GM12878 (cell line): ENCODE measurements at regions not wholly inside any gene's neighbourhood (a gene's known extent, or its start where the extent isn't known, plus 50 kb on each side); places are given as distances from the start of the nearest gene placed in this dataset.

ENCODE experiments used
- ATAC-seq: fragments of 200-7000 bp; cut with Tn5 transposase; 3 replicates; pipeline ENCODE4 v1.9.1; 2020; ENCODE audit warnings: mild to moderate bottlenecking, moderate library complexity
- BruUV-seq: library from RNA; stranded (reverse); fragments of 400-500 nt; replicated peaks from 2 replicates; lab custom pipeline; 2021; lab: Mats Ljungman, UMichigan
- CTCF ChIA-PET: fragments of 300-600 bp; sonication (Branson Sonifier 250); formaldehyde crosslinking; extraction: SDS; loops from one replicate; lab custom pipeline; 2021; ENCODE audit warnings: inconsistent platforms; lab: Yijun Ruan, JAX
- POLR2A ChIA-PET: fragments of 350-600 bp; formaldehyde crosslinking; extraction: SDS; loops from one replicate; lab custom pipeline; 2021; ENCODE audit warnings: inconsistent platforms; lab: Charles Lee
- RAD21 ChIA-PET: fragments of 300-600 bp; sonication (Branson Sonifier 250); formaldehyde crosslinking; loops from one replicate; lab custom pipeline; 2023; ENCODE audit warnings: antibody characterized with exemption; ENCODE audit not compliant: unreplicated experiment; lab: Charles Lee
- SMC1A ChIA-PET: fragments of 300-600 bp; sonication (Branson Sonifier 250); formaldehyde crosslinking; loops from one replicate; lab custom pipeline; 2023; ENCODE audit not compliant: unreplicated experiment, uncharacterized antibody; lab: Charles Lee
- DNase-seq: peaks from one replicate; pipeline ENCODE4 v3.0.0-alpha.2; 2011; ENCODE audit warnings: low read depth, low spot score
- FAIRE-seq: peaks from 3 replicates; lab custom pipeline; 2011; peaks lifted over from hg19 to GRCh38; lab: Jason Lieb, UNC
- H2AFZ ChIP-seq: 2 replicates; pipeline ENCODE4 v1.6.0; 2011; ENCODE audit warnings: low read depth, low read length, control low read depth; ENCODE audit not compliant: control insufficient read depth
- H3K27ac ChIP-seq: 2 replicates; pipeline ENCODE4 v1.5.1; 2011; ENCODE audit warnings: control low read depth; ENCODE audit not compliant: control insufficient read depth, insufficient read depth
- H3K27me3 ChIP-seq, 2 experiments: replicated peaks in 1 of 2; 2 replicates each; pipeline versions ENCODE4 v1.6.0 to v1.6.1; 2011; ENCODE audit warnings: low read length in 1 of 2; ENCODE audit not compliant: control insufficient read depth in 2 of 2, insufficient read depth in 2 of 2
- H3K36me3 ChIP-seq, 2 experiments: 2 replicates each; pipeline ENCODE4 v1.5.1; 2011; ENCODE audit warnings: low read length in 1 of 2; ENCODE audit not compliant: control insufficient read depth in 2 of 2, insufficient read depth in 2 of 2
- H3K4me1 ChIP-seq: 2 replicates; pipeline ENCODE4 v1.6.1; 2011; ENCODE audit warnings: mild to moderate bottlenecking, low read length, moderate library complexity, mixed read lengths; ENCODE audit not compliant: control insufficient read depth, insufficient read depth
- H3K4me2 ChIP-seq: 2 replicates; pipeline ENCODE4 v1.6.0; 2011; ENCODE audit warnings: control low read depth; ENCODE audit not compliant: control insufficient read depth, insufficient read depth
- H3K4me3 ChIP-seq: fragments of 200-600 bp; sonication (generic); 2 replicates; pipeline ENCODE4 v1.5.1; 2016
- H3K79me2 ChIP-seq: 2 replicates; pipeline ENCODE4 v1.6.0; 2011; ENCODE audit warnings: low read length; ENCODE audit not compliant: control insufficient read depth, insufficient read depth
- H3K9ac ChIP-seq: 2 replicates; pipeline ENCODE4 v1.8.0; 2011; ENCODE audit warnings: low read length, control low read depth, mixed read lengths; ENCODE audit not compliant: control insufficient read depth, insufficient read depth
- H3K9me3 ChIP-seq: replicated peaks from 3 replicates; pipeline ENCODE4 v1.5.1; 2011; ENCODE audit warnings: mild to moderate bottlenecking, low read length; ENCODE audit not compliant: control insufficient read depth, insufficient read depth
- H4K20me1 ChIP-seq: 2 replicates; pipeline ENCODE4 v1.6.0; 2011; ENCODE audit not compliant: control insufficient read depth, insufficient read depth
- BRCA1 ChIP-seq: IDR thresholded peaks from 2 replicates; pipeline ENCODE4 v1.6.1; 2011; ENCODE audit warnings: low read depth, low read length, improper control_type of control experiment
- FOS ChIP-seq: IDR thresholded peaks from 3 replicates; pipeline ENCODE4 v1.6.1; 2011; ENCODE audit warnings: borderline replicate concordance; ENCODE audit not compliant: insufficient read length; ENCODE audit errors: extremely low read depth
- JUND ChIP-seq: IDR thresholded peaks from 2 replicates; pipeline ENCODE4 v1.6.1; 2012; ENCODE audit warnings: low read depth, mild to moderate bottlenecking, low read length, improper control_type of control experiment, moderate library complexity
- MXI1 ChIP-seq: fragments of 150-350 bp; IDR thresholded peaks from 2 replicates; pipeline ENCODE4 v1.6.1; 2011; ENCODE audit warnings: low read depth, mild to moderate bottlenecking, inconsistent platforms, low read length, improper control_type of control experiment
- NFYA ChIP-seq: IDR thresholded peaks from 2 replicates; pipeline ENCODE4 v1.6.1; 2011; ENCODE audit warnings: low read depth, mild to moderate bottlenecking, low read length, improper control_type of control experiment, borderline replicate concordance
- NR2C2 ChIP-seq: IDR thresholded peaks from 2 replicates; pipeline ENCODE4 v1.6.1; 2011; ENCODE audit warnings: borderline replicate concordance, low read depth; ENCODE audit not compliant: control insufficient read depth, insufficient read length
- PKNOX1 ChIP-seq: fragments of 450-650 bp; IDR thresholded peaks from 2 replicates; pipeline ENCODE4 v1.6.1; 2016; ENCODE audit warnings: mild to moderate bottlenecking
- PML ChIP-seq: IDR thresholded peaks from 2 replicates; pipeline ENCODE4 v1.6.1; 2012; ENCODE audit warnings: low read length, inconsistent platforms
- RAD51 ChIP-seq: fragments of 450-650 bp; IDR thresholded peaks from 2 replicates; pipeline ENCODE4 v1.6.1; 2016; ENCODE audit warnings: moderate library complexity, mild to moderate bottlenecking, inconsistent platforms
- SREBF1 ChIP-seq: IDR thresholded peaks from 2 replicates; pipeline ENCODE4 v1.6.1; 2012; ENCODE audit warnings: mild to moderate bottlenecking, low read length
- TARDBP ChIP-seq: IDR thresholded peaks from 2 replicates; pipeline ENCODE4 v1.6.1; 2016; ENCODE audit warnings: borderline replicate concordance
- USF1 ChIP-seq: IDR thresholded peaks from 2 replicates; pipeline ENCODE4 v1.6.1; 2011; ENCODE audit warnings: borderline replicate concordance, low read depth, mild to moderate bottlenecking, moderate library complexity, mixed read lengths, low read length; ENCODE audit not compliant: insufficient read depth; ENCODE audit errors: extremely low read length
- USF2 ChIP-seq: IDR thresholded peaks from 2 replicates; pipeline ENCODE4 v1.6.1; 2011; ENCODE audit warnings: low read depth, low read length, improper control_type of control experiment, borderline replicate concordance
- ZNF207 ChIP-seq: fragments of 450-650 bp; IDR thresholded peaks from 2 replicates; pipeline ENCODE4 v1.6.1; 2014; ENCODE audit warnings: antibody characterized with exemption, mild to moderate bottlenecking, borderline replicate concordance
- ZNF384 ChIP-seq: IDR thresholded peaks from 2 replicates; pipeline ENCODE4 v1.6.1; 2012; ENCODE audit warnings: low read depth, mild to moderate bottlenecking, low read length, improper control_type of control experiment, borderline replicate concordance
- WGBS: methylation state at CpG from one replicate; pipeline ENCODE4 v1.1.6; 2016; ENCODE audit warnings: low lambda C conversion rate; ENCODE audit not compliant: insufficient replicate concordance, insufficient coverage; ENCODE audit errors: missing lambda C conversion rate; 5-methylcytosine and 5-hydroxymethylcytosine counted together
- in situ Hi-C: fragments of 300-500 bp; cut with MboI; formaldehyde crosslinking; loops from 9 replicates; pipeline ENCODE4 v1.14.3; 2018; ENCODE audit warnings: mixed read lengths
- intact Hi-C: fragments of 100-400 bp; cut with micrococcal nuclease; formaldehyde crosslinking; loops from one replicate; pipeline ENCODE4 v1.14.2; 2022; ENCODE audit not compliant: unreplicated experiment

- TF ChIP-seq PKNOX1 (no peak), USF1 (no peak), MXI1 (no peak)
Measured at GRCh38 chr1:221905802-221906201, 163.9 kb upstream of the DUSP10 start (continued).

GRCh38 chr1:221904319-221904718 lies 162.4 kb upstream of the DUSP10 start:
- ATAC-seq = no peak

More at GRCh38 chr1:221904319-221904718, 162.4 kb upstream of the DUSP10 start:
- no peak overlapping the region for H3K9ac ChIP-seq
- TF ChIP-seq USF2 (no peak), TARDBP (no peak), RAD51 (no peak), FOS (no peak), ZNF207 (no peak), BRCA1 (no peak), NFYA (no peak), SREBF1 (no peak), JUND (no peak), NR2C2 (no peak), ZNF384 (no peak), PML (no peak)
- H3K9me3 ChIP-seq = no peaks in the 10 kb centered on the region; the same call in 2 of the 3 replicates
- H3K27ac ChIP-seq = no peak overlapping the region
- FAIRE-seq (no peak), DNase-seq (no peak)
- in situ Hi-C loops (no loop called here), intact Hi-C loops (no loop called here)
- no peak overlapping the region for H2AFZ ChIP-seq
- H3K4me2 ChIP-seq = no peak overlapping the region
- ChIA-PET POLR2A (no interaction called here), CTCF (interaction anchor here (1.0 kb wide), 1 partner anchor 114 kb away, joined by 3 read pairs; no protein-coding TSS in a partner anchor), SMC1A (interaction anchor here (2.1 kb wide), 1 partner anchor 8 kb away, joined by 5 read pairs; no protein-coding TSS in a partner anchor), RAD21 (no interaction called here)
- no peak overlapping the region for H3K4me3 ChIP-seq
- H3K79me2 ChIP-seq = no peaks in the 10 kb centered on the region
- no peaks in the 10 kb centered on the region for H3K4me1 ChIP-seq
- BruUV-seq = no TSS peak
- 91% methylated on average over 2 of the region's 2 CpGs for WGBS
- H3K27me3 ChIP-seq = no peaks in the 10 kb centered on the region
- H4K20me1 ChIP-seq = no peaks in the 10 kb centered on the region
- H3K36me3 ChIP-seq = no peaks in the 10 kb centered on the region
